HUES6 (cell line): ENCODE measurements at regions not wholly inside any gene's neighbourhood (a gene's known extent, or its start where the extent isn't known, plus 50 kb on each side); places are given as distances from the start of the nearest gene placed in this dataset.

Experiments
- H3K27ac ChIP-seq: 2 replicates; pipeline ENCODE4 v1.7.0; 2013; ENCODE audit warnings: low read depth, mild to moderate bottlenecking, low read length, inconsistent platforms
- H3K27me3 ChIP-seq: 2 replicates; pipeline ENCODE4 v1.6.1; 2013; ENCODE audit warnings: low read length; ENCODE audit not compliant: control insufficient read depth, insufficient read depth
- H3K36me3 ChIP-seq: 2 replicates; pipeline ENCODE4 v1.6.1; 2013; ENCODE audit warnings: low read length; ENCODE audit not compliant: control insufficient read depth, insufficient read depth
- H3K4me1 ChIP-seq: 2 replicates; pipeline ENCODE4 v1.6.1; 2013; ENCODE audit warnings: low read length; ENCODE audit not compliant: control insufficient read depth, insufficient read depth
- H3K4me3 ChIP-seq: 2 replicates; pipeline ENCODE4 v1.5.1; 2013; ENCODE audit warnings: low read depth, low read length
- H3K9ac ChIP-seq: one replicate; pipeline ENCODE4 v1.6.1; 2013; ENCODE audit warnings: mild to moderate bottlenecking, low read length
- H3K9me3 ChIP-seq: 2 replicates; pipeline ENCODE4 v1.6.1; 2013; ENCODE audit warnings: low read depth, low read length; ENCODE audit not compliant: control insufficient read depth, insufficient read depth

DNA sequence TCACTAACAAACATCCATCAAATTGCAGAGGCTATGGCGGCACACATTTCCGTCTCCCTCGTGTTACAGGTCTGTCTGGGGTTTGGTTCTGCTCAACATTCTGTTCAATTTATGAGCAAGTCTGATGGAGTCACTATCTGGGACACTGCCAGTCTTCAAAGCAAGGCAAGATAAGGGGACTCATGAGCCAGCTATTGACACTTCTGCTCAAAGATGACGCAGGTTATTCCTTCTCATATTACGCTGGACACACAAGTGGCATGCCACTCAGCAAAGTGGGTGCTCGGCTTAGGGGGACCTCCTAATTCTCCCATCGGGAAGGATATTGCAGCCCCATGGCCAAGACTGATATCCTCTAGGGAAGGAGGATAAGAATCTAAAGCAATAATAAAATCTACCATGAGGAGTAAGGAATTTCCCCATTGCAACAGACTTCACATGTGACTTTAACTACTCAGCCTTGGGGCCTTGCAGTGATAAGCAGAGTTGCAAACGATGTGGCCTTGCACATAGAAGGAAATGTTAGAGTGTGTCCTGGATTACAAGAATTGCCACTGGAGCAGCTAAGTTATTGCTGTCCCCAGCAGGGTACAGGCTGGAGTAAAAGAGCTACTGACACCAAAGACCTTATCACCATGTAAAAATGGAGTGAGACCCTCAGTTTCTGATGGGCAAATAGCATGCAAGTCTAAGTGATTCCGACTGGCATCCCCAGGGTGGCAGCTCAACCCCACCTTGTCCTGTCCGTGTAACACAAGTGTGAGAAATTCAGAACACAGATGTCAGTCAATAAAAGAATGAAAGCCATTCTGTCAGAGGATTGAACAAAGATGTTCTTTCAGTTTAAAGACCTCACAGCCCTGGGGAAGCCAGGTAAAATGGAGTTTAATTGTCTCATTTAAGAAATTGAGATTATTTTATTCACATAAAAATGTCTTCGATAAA lies 306.1 kb downstream of the IRS2 start:
- Histone ChIP-seq H3K4me1 (no peaks in the 10 kb centered on the region), H3K9ac (no peak overlapping the region), H3K4me3 (no peak overlapping the region), H3K9me3 (no peaks in the 10 kb centered on the region), H3K36me3 (no peaks in the 10 kb centered on the region), H3K27me3 (no peaks in the 10 kb centered on the region), H3K27ac (no peak overlapping the region)

- Histone ChIP-seq H3K27me3 (no peaks in the 10 kb centered on the region), H3K27ac (no peak overlapping the region), H3K36me3 (no peaks in the 10 kb centered on the region), H3K4me3 (no peak overlapping the region), H3K4me1 (no peaks in the 10 kb centered on the region), H3K9me3 (no peaks in the 10 kb centered on the region), H3K9ac (no peak overlapping the region)
Measured at GRCh38 chr13:109479534-109479933, 306.8 kb downstream of the IRS2 start.

DNA sequence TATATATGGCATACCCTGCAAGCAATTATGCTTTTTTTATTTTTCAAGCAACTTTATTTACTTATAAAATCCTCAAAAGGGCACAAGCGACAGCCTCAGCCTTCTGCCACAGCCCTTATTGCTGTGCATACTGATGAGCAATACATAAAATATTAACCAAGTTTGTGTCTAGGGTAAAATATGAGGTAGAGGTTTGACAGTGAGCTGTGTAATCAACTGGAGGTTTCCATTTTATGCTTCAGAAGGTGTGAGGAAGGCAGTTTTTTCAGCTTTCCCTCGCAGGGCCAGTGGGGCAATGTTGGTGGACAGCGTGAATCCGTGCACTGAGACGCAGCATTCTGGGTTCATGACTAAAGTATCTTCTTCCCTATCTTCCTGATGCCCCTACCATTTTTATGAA lies 310.4 kb downstream of the IRS2 start:
- Histone ChIP-seq H3K9ac (no peak overlapping the region), H3K36me3 (no peaks in the 10 kb centered on the region), H3K27ac (no peak overlapping the region), H3K9me3 (no peaks in the 10 kb centered on the region), H3K27me3 (no peaks in the 10 kb centered on the region), H3K4me3 (no peak overlapping the region), H3K4me1 (no peaks in the 10 kb centered on the region)

GRCh38 chr13:109468123-109468522 lies 318.3 kb downstream of the IRS2 start:
- H3K4me3 ChIP-seq: no peak overlapping the region
- no peak overlapping the region for H3K9ac ChIP-seq

GRCh38 chr13:109465148-109465547 lies 321.2 kb downstream of the IRS2 start:
- Histone ChIP-seq H3K27me3 (no peaks in the 10 kb centered on the region), H3K4me1 (no peaks in the 10 kb centered on the region), H3K9me3 (no peaks in the 10 kb centered on the region; the same call in 1 of the 2 replicates), H3K9ac (no peak overlapping the region), H3K36me3 (no peaks in the 10 kb centered on the region), H3K4me3 (no peak overlapping the region), H3K27ac (no peak overlapping the region)

More at GRCh38 chr13:109468123-109468522, 318.3 kb downstream of the IRS2 start:
- Histone ChIP-seq H3K36me3 (no peaks in the 10 kb centered on the region), H3K27ac (no peak overlapping the region), H3K4me1 (no peaks in the 10 kb centered on the region), H3K9me3 (no peaks in the 10 kb centered on the region; the same call in 1 of the 2 replicates), H3K27me3 (no peaks in the 10 kb centered on the region)

DNA sequence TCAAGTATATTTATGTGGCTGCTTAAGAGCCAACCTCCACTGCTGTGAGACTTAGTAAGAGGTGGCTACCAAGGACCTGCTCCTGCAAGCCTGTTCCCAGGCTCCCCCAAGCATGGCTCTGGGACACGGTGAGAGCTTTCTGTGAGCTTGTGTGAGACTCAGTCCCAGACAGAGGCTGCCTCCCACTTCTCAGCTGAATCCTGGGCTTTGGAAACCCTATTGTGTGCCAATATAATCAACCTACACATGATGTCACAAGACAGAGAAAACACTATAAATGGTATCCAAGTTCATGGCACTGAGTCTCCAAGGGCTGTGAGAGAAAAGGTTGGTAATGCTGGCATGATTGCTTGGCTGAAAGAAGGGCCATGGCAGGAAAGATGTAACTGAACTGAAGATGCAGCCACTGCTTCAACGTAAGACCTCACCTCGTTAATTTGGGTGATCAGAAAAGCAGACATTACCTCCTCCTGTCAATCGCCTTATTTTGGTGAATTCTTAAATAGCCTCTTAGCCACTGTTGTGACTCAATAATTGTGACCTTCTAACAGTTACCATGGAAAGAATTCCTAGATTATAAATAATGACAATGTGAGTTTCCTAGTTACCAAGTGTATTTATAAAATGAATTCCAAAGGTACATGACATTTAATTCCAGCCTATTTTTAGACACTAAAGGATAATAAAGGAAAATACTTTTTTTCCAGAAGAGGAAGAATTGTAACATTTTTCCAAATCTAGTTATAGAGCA lies 332.0 kb downstream of the IRS2 start:
- no peaks in the 10 kb centered on the region for H3K4me1 ChIP-seq
- peaks cover 17% of the 10 kb centered on the region for H3K9me3 ChIP-seq
- H3K27me3 ChIP-seq: no peaks in the 10 kb centered on the region
- no peaks in the 10 kb centered on the region for H3K36me3 ChIP-seq
- no peak overlapping the region for H3K9ac ChIP-seq
- H3K27ac ChIP-seq: no peak overlapping the region
- no peak overlapping the region for H3K4me3 ChIP-seq

GRCh38 chr13:109451726-109452125 lies 334.7 kb downstream of the IRS2 start:
- no peaks in the 10 kb centered on the region for H3K36me3 ChIP-seq
- no peaks in the 10 kb centered on the region for H3K4me1 ChIP-seq
- H3K27ac ChIP-seq: no peak overlapping the region
- no peak overlapping the region for H3K9ac ChIP-seq
- H3K27me3 ChIP-seq: no peaks in the 10 kb centered on the region
- no peak overlapping the region for H3K4me3 ChIP-seq
- H3K9me3 ChIP-seq: peaks cover 17% of the 10 kb centered on the region

DNA sequence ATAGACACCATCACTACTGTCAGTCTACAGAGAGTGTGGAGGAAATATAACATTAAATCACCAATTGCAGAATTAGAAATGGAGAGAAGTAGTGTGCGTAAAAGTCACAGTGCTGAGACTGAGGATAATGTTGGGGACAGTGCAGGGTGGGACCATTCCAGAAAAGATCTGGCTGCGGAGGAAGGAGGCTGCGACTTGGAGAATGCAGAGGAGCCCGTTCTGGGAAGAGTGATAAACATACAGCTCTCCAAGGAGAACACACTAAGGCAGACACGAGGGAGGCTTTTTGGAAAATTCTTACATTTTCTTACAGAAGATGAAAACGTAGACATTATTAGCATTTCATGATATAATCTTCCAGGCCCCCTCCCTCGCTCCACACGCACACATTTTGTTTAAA lies 337.8 kb downstream of the IRS2 start:
- Histone ChIP-seq H3K4me3 (no peak overlapping the region), H3K27ac (no peak overlapping the region), H3K36me3 (no peaks in the 10 kb centered on the region), H3K27me3 (no peaks in the 10 kb centered on the region), H3K9ac (no peak overlapping the region), H3K9me3 (peaks cover 9% of the 10 kb centered on the region), H3K4me1 (no peaks in the 10 kb centered on the region)

- no peak overlapping the region for H3K9ac ChIP-seq
- H3K27me3 ChIP-seq: no peaks in the 10 kb centered on the region
- H3K27ac ChIP-seq: no peak overlapping the region
- H3K4me1 ChIP-seq: no peaks in the 10 kb centered on the region
- H3K4me3 ChIP-seq: no peak overlapping the region
- H3K36me3 ChIP-seq: no peaks in the 10 kb centered on the region
- H3K9me3 ChIP-seq: no peaks in the 10 kb centered on the region; the same call in 1 of the 2 replicates
Measured at GRCh38 chr13:109447667-109448066, 338.7 kb downstream of the IRS2 start.

DNA sequence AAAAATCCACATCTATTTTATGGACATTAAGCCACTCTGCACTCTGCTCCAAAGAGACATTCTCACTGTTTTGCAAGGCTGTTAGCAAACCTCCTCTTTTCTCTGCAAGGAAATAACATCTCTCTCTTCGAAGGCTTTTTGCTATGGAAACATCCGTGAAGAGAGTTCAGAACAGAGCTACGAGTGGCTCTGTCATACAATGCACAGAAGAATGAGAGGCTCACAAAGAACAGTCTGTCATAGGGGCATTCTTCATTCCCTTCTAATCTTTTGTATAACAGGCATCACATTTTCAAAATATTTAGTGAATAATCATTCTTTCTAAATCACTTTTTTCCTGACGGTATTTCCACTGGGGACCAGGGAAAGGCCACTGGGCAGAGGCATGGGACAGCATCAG lies 346.1 kb downstream of the IRS2 start:
- Histone ChIP-seq H3K9ac (no peak overlapping the region), H3K27me3 (no peaks in the 10 kb centered on the region), H3K27ac (no peak overlapping the region), H3K4me3 (no peak overlapping the region), H3K9me3 (0 out of 2 replicates have a peak, but pooled peaks cover 2% of the 10 kb centered on the region), H3K4me1 (no peaks in the 10 kb centered on the region), H3K36me3 (no peaks in the 10 kb centered on the region)

DNA sequence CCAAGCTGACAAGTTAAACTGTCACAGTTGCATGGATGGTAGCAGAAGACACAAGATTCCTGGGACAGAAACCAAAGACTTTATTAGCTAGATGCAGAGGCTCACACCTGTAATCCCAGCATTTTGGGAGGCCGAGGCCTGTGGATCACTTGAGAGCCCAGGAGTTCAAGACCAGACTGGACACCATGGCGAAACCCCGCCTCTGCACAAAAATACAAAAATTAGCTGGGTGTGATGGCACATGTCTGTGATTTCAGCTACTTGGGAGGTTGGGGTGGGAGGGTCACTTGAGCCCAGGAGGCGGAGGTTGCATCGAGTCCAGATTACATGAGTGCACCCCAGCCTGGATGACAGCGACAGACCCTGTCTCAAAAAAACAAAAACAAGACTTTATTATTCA lies 346.6 kb downstream of the IRS2 start:
- no peaks in the 10 kb centered on the region for H3K4me1 ChIP-seq
- H3K9ac ChIP-seq: no peak overlapping the region
- no peak overlapping the region for H3K27ac ChIP-seq
- H3K9me3 ChIP-seq: 0 out of 2 replicates have a peak, but pooled peaks cover 2% of the 10 kb centered on the region
- no peak overlapping the region for H3K4me3 ChIP-seq
- no peaks in the 10 kb centered on the region for H3K27me3 ChIP-seq
- H3K36me3 ChIP-seq: no peaks in the 10 kb centered on the region
